Adrenal gland (tissue), 5 donors: ENCODE measurements at regions not wholly inside any gene's neighbourhood (a gene's known extent, or its start where the extent isn't known, plus 50 kb on each side); places are given as distances from the start of the nearest gene placed in this dataset.

ENCODE experiments used
- POLR2A ChIP-seq, 2 donors: fragments of 450-650 bp; IDR thresholded peaks; one replicate each; pipeline ENCODE4 v1.6.1; 2017; ENCODE audit warnings: antibody characterized with exemption in 2 of 2, mild to moderate bottlenecking in 2 of 2, moderate library complexity in 1 of 2
- TF ChIP-seq, protein P1 (sequence below), 6 experiments: fragments of 450-650 bp in 4 of 6; fragments of 200-600 bp in 2 of 6; sonication (generic) in 1 of 6; IDR thresholded peaks; 1 replicate in 5 of 6; 2 replicates in 1 of 6; pipeline versions ENCODE4 v1.5.1 to v1.8.0; 2016 to 2021; ENCODE audit warnings: antibody characterized with exemption in 6 of 6, mild to moderate bottlenecking in 2 of 6, moderate library complexity in 1 of 6
- donor health status: DM: no; HTN: no; CAD: no.

DNA sequence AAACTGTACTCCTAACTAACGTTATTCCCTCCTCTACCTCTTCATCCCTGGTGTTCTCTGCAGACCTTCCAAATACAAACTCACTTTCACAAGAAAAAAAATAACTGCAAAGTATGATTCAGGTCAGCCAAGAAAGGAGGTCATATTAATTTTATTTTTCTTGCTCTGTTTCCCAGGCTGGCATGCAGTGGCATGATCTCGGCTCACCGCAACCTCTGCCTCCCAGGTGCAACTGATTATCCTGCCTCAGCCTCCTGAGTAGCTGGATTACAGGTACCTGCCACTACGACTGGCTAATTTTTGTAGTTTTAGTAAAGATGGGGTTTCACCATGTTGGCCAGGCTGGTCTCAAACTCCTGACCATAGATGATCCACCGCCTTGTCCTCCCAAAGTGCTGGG lies 156.6 kb downstream of the CHIC2 start:
- TF ChIP-seq, protein P1, sequence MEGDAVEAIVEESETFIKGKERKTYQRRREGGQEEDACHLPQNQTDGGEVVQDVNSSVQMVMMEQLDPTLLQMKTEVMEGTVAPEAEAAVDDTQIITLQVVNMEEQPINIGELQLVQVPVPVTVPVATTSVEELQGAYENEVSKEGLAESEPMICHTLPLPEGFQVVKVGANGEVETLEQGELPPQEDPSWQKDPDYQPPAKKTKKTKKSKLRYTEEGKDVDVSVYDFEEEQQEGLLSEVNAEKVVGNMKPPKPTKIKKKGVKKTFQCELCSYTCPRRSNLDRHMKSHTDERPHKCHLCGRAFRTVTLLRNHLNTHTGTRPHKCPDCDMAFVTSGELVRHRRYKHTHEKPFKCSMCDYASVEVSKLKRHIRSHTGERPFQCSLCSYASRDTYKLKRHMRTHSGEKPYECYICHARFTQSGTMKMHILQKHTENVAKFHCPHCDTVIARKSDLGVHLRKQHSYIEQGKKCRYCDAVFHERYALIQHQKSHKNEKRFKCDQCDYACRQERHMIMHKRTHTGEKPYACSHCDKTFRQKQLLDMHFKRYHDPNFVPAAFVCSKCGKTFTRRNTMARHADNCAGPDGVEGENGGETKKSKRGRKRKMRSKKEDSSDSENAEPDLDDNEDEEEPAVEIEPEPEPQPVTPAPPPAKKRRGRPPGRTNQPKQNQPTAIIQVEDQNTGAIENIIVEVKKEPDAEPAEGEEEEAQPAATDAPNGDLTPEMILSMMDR (IDR thresholded peaks at IDR 0.05), result no peak
- TF ChIP-seq POLR2A (IDR thresholded peaks at IDR 0.05), result no peak
